H1 (cell line): ENCODE measurements at regions not wholly inside any gene's neighbourhood (a gene's known extent, or its start where the extent isn't known, plus 50 kb on each side); places are given as distances from the start of the nearest gene placed in this dataset.

Source experiments
- CTCF ChIA-PET: fragments of 300-600 bp; sonication (Branson Sonifier 250); formaldehyde crosslinking; loops from one replicate; lab custom pipeline; 2021; ENCODE audit not compliant: partially characterized antibody; lab: Charles Lee
- POLR2A ChIA-PET: fragments of 300-600 bp; sonication (Branson Sonifier 250); formaldehyde crosslinking; loops from one replicate; lab custom pipeline; 2021; ENCODE audit warnings: inconsistent platforms; ENCODE audit not compliant: partially characterized antibody; lab: Charles Lee
- DNase-seq, 2 experiments: peaks; one replicate each; pipeline versions ENCODE4 v3.0.0 to v3.0.0-alpha.2; 2010 to 2022; ENCODE audit warnings: low spot score in 2 of 2, low read depth in 1 of 2, mixed read lengths in 1 of 2
- FAIRE-seq: peaks from 2 replicates; lab custom pipeline; 2011; peaks lifted over from hg19 to GRCh38; lab: Jason Lieb, UNC
- H2AFZ ChIP-seq: 2 replicates; pipeline ENCODE4 v1.8.1; 2012; ENCODE audit warnings: low read length, inconsistent platforms
- H2AK5ac ChIP-seq: 2 replicates; pipeline ENCODE4 v1.6.1; 2013; ENCODE audit warnings: low read depth, low read length
- H2BK120ac ChIP-seq: replicated peaks from 2 replicates; pipeline ENCODE3; 2013; ENCODE audit warnings: low read depth, low read length, inconsistent platforms
- H2BK12ac ChIP-seq: 2 replicates; pipeline ENCODE4 v1.6.1; 2013; ENCODE audit warnings: low read depth, low read length
- H2BK15ac ChIP-seq: 2 replicates; pipeline ENCODE4 v1.6.1; 2013; ENCODE audit warnings: low read length
- H2BK20ac ChIP-seq: 2 replicates; pipeline ENCODE4 v1.6.1; 2013; ENCODE audit warnings: low read length
- H2BK5ac ChIP-seq: 2 replicates; pipeline ENCODE4 v1.6.1; 2013; ENCODE audit warnings: low read depth, low read length
- H3K14ac ChIP-seq: 2 replicates; pipeline ENCODE4 v1.6.1; 2013; ENCODE audit warnings: inconsistent platforms; ENCODE audit not compliant: insufficient read length
- H3K18ac ChIP-seq: 2 replicates; pipeline ENCODE4 v1.6.1; 2013; ENCODE audit warnings: low read length; ENCODE audit errors: extremely low read depth
- H3K23ac ChIP-seq: 2 replicates; pipeline ENCODE4 v1.6.1; 2013; ENCODE audit warnings: inconsistent platforms; ENCODE audit not compliant: insufficient read length
- H3K23me2 ChIP-seq: 2 replicates; pipeline ENCODE4 v1.6.1; 2013; ENCODE audit warnings: low read depth, low read length
- H3K27ac ChIP-seq: 2 replicates; pipeline ENCODE4 v1.6.1; 2011; ENCODE audit warnings: low read depth, low read length, inconsistent platforms
- H3K27me3 ChIP-seq, 4 experiments: replicated peaks in 1 of 4; 1 replicate in 1 of 4; 2 replicates in 3 of 4; pipeline versions ENCODE4 v1.6.1 to v1.8.1; 2011 to 2013; ENCODE audit warnings: low read length in 3 of 4, mild to moderate bottlenecking in 3 of 4, inconsistent platforms in 2 of 4, mixed read lengths in 2 of 4, moderate library complexity in 1 of 4; ENCODE audit not compliant: control insufficient read depth in 3 of 4, insufficient read depth in 3 of 4; ENCODE audit errors: extremely low read depth in 1 of 4
- H3K36me3 ChIP-seq, 4 experiments: 2 replicates each; pipeline versions ENCODE4 v1.6.1 to v1.8.1; 2011 to 2013; ENCODE audit warnings: mild to moderate bottlenecking in 4 of 4, low read length in 3 of 4, moderate library complexity in 2 of 4, control low read depth in 1 of 4, inconsistent platforms in 1 of 4; ENCODE audit not compliant: insufficient read depth in 4 of 4, control insufficient read depth in 2 of 4
- H3K4ac ChIP-seq: replicated peaks from 2 replicates; pipeline ENCODE3; 2013; ENCODE audit warnings: low read length, low read depth, mixed read lengths, inconsistent platforms; ENCODE audit not compliant: insufficient read length
- H3K4me1 ChIP-seq, 4 experiments: replicated peaks in 1 of 4; 1 replicate in 1 of 4; 2 replicates in 3 of 4; pipeline versions ENCODE4 v1.6.1 to v1.8.1; 2011 to 2013; ENCODE audit warnings: low read length in 3 of 4, inconsistent platforms in 2 of 4, mixed read lengths in 1 of 4; ENCODE audit not compliant: insufficient read depth in 4 of 4, control insufficient read depth in 3 of 4
- H3K4me2 ChIP-seq, 2 experiments: 2 replicates each; pipeline versions ENCODE4 v1.6.1 to v1.8.1; 2011 to 2013; ENCODE audit warnings: low read depth in 2 of 2, low read length in 2 of 2, control low read depth in 1 of 2, inconsistent platforms in 1 of 2, mild to moderate bottlenecking in 1 of 2; ENCODE audit not compliant: insufficient read depth in 1 of 2
- H3K4me3 ChIP-seq, 4 experiments: fragments of 200-600, 300-600 bp in 1 of 4; sonication (generic), shearing (Covaris generic), sonication (Bioruptor Twin) in 1 of 4; 2 replicates each; pipeline versions ENCODE4 v1.5.1 to v1.8.1; 2011 to 2016; ENCODE audit warnings: low read length in 4 of 4, low read depth in 3 of 4, control low read depth in 2 of 4, inconsistent platforms in 2 of 4, mild to moderate bottlenecking in 2 of 4, mixed read lengths in 1 of 4, moderate library complexity in 1 of 4; ENCODE audit not compliant: insufficient read depth in 2 of 4; ENCODE audit errors: extremely low read depth in 1 of 4
- H3K56ac ChIP-seq: replicated peaks from 2 replicates; pipeline ENCODE3; 2013; ENCODE audit warnings: low read depth, mild to moderate bottlenecking, mixed read lengths, low read length, inconsistent platforms; ENCODE audit not compliant: insufficient read length
- H3K79me1 ChIP-seq: 2 replicates; pipeline ENCODE4 v1.6.1; 2013; ENCODE audit warnings: low read depth, low read length, control low read depth
- H3K79me2 ChIP-seq, 2 experiments: 2 replicates each; pipeline versions ENCODE4 v1.6.1 to v1.8.1; 2012 to 2013; ENCODE audit warnings: low read length in 2 of 2, mild to moderate bottlenecking in 2 of 2, inconsistent platforms in 1 of 2; ENCODE audit not compliant: insufficient read depth in 2 of 2, control insufficient read depth in 1 of 2
- H3K9ac ChIP-seq, 4 experiments: replicated peaks in 1 of 4; 1 replicate in 1 of 4; 2 replicates in 3 of 4; pipeline versions ENCODE4 v1.6.1 to v1.8.1; 2011 to 2013; ENCODE audit warnings: low read depth in 3 of 4, low read length in 3 of 4, control low read depth in 2 of 4, mild to moderate bottlenecking in 2 of 4, moderate library complexity in 2 of 4, inconsistent platforms in 1 of 4; ENCODE audit errors: extremely low read depth in 1 of 4
- H3K9me3 ChIP-seq, 2 experiments: 2 replicates each; pipeline versions ENCODE4 v1.6.1 to v1.8.1; 2012 to 2013; ENCODE audit warnings: mild to moderate bottlenecking in 2 of 2, moderate library complexity in 2 of 2, control low read depth in 1 of 2, inconsistent platforms in 1 of 2, low read depth in 1 of 2, low read length in 1 of 2, mixed read lengths in 1 of 2; ENCODE audit not compliant: insufficient read depth in 2 of 2
- H4K20me1 ChIP-seq, 2 experiments: replicated peaks in 1 of 2; 2 replicates each; pipeline versions ENCODE3 to v1.8.1; 2011 to 2013; ENCODE audit warnings: inconsistent platforms in 2 of 2, low read length in 2 of 2, mild to moderate bottlenecking in 1 of 2; ENCODE audit not compliant: insufficient read depth in 2 of 2, control insufficient read depth in 1 of 2
- H4K5ac ChIP-seq: 2 replicates; pipeline ENCODE4 v1.6.1; 2013; ENCODE audit warnings: low read length, low read depth, mixed read lengths, inconsistent platforms; ENCODE audit not compliant: insufficient read length
- H4K8ac ChIP-seq: 2 replicates; pipeline ENCODE4 v1.8.0; 2013; ENCODE audit warnings: mild to moderate bottlenecking, moderate library complexity, low read length, inconsistent platforms; ENCODE audit not compliant: insufficient read depth; ENCODE audit errors: extremely low read depth
- H4K91ac ChIP-seq: replicated peaks from 2 replicates; pipeline ENCODE3; 2013; ENCODE audit warnings: low read length, mixed read lengths, inconsistent platforms; ENCODE audit not compliant: insufficient read length
- EZH2 ChIP-seq: fragments of 200-600 bp; sonication (generic); IDR thresholded peaks from 2 replicates; pipeline ENCODE4 v1.7.1; 2012; ENCODE audit warnings: low read depth, mild to moderate bottlenecking, moderate library complexity, low read length, inconsistent platforms; ENCODE audit not compliant: severe bottlenecking
- FOSL1 ChIP-seq: IDR thresholded peaks from 2 replicates; pipeline ENCODE4 v1.6.1; 2011; ENCODE audit warnings: mild to moderate bottlenecking, low read depth, low read length, moderate library complexity; ENCODE audit not compliant: insufficient read depth
- GTF2F1 ChIP-seq: IDR thresholded peaks from 2 replicates; pipeline ENCODE4 v1.6.1; 2012; ENCODE audit warnings: low read depth, low read length, improper control_type of control experiment, borderline replicate concordance
- HDAC2 ChIP-seq, 2 experiments: fragments of 300-600 bp in 1 of 2; sonication (generic) in 1 of 2; IDR thresholded peaks; 2 replicates each; pipeline ENCODE4 v1.6.1; 2011 to 2012; ENCODE audit warnings: low read depth in 2 of 2, low read length in 2 of 2, mild to moderate bottlenecking in 2 of 2, moderate library complexity in 2 of 2, borderline replicate concordance in 1 of 2, inconsistent platforms in 1 of 2
- MAFK ChIP-seq: IDR thresholded peaks from 2 replicates; pipeline ENCODE4 v1.6.1; 2012; ENCODE audit warnings: low read depth, mild to moderate bottlenecking, improper control_type of control experiment, low read length
- RBBP5 ChIP-seq: IDR thresholded peaks from 2 replicates; pipeline ENCODE4 v1.7.1; 2012; ENCODE audit warnings: low read depth, mild to moderate bottlenecking, inconsistent platforms, low read length, moderate library complexity, borderline replicate concordance
- RNF2 ChIP-seq: fragments of 200-900, 300-1000 bp; sonication (generic); IDR thresholded peaks from 2 replicates; pipeline ENCODE4 v1.7.1; 2016; ENCODE audit warnings: borderline replicate concordance, low read depth, mild to moderate bottlenecking, antibody characterized with exemption, low read length; ENCODE audit not compliant: poor library complexity, severe bottlenecking; ENCODE audit errors: missing control alignments
- SIRT6 ChIP-seq: IDR thresholded peaks from one replicate; pipeline ENCODE4 v1.7.1; 2012; ENCODE audit warnings: low read length, inconsistent platforms
- SP4 ChIP-seq: IDR thresholded peaks from 2 replicates; pipeline ENCODE4 v1.6.1; 2012; ENCODE audit warnings: low read length, inconsistent platforms
- TCF12 ChIP-seq: IDR thresholded peaks from 2 replicates; pipeline ENCODE4 v1.6.1; 2011; ENCODE audit warnings: low read depth, mild to moderate bottlenecking, low read length
- WGBS, 2 experiments: shearing (Covaris generic) in 1 of 2; methylation state at CpG; one replicate each; pipeline versions ENCODE4 v1.1.6 to v1.1.7; 2013 to 2015; ENCODE audit warnings: low lambda C conversion rate in 2 of 2, mixed read lengths in 2 of 2, inconsistent platforms in 1 of 2, low coverage in 1 of 2, missing lambda C conversion rate in 1 of 2; ENCODE audit not compliant: insufficient replicate concordance in 2 of 2, insufficient coverage in 1 of 2, insufficient read length in 1 of 2; ENCODE audit errors: extremely low coverage in 1 of 2, missing lambda C conversion rate in 1 of 2; 5-methylcytosine and 5-hydroxymethylcytosine counted together
- TF ChIP-seq, protein P1 (sequence below): IDR thresholded peaks from 2 replicates; pipeline ENCODE4 v1.6.1; 2011; ENCODE audit warnings: low read length, improper control_type of control experiment
- TF ChIP-seq, protein P2 (sequence below): IDR thresholded peaks from 2 replicates; pipeline ENCODE4 v1.6.1; 2012; ENCODE audit warnings: inconsistent platforms

DNA sequence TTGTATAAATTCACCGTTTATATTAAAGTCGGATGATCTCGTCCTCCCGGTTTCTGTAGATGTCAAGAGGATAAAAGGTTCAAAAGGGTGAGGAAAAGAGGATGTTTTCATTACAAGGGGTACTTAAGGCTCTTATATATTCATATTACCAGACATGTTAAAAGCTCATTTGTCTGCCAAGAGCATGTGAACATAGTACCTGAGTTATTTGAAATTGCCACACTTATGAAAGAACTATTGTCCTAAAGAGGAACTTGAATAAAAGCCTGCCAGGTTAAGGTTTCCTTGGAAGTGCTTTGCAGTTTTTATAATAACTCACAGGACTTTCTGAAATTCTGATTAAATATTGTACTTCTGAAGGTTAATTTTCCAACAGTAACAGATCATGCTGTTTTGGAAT is 1915.1 kb downstream of the MAT2B start:
- 99% methylated on average over 4 of the region's 4 CpGs; no CpG with 5 or more reads in 1 of the 2 experiments for WGBS, 2 experiments
- no peaks in the 10 kb centered on the region for H3K4me1 ChIP-seq
- TF ChIP-seq SP4 (no peak), TCF12 (no peak), HDAC2 (IDR thresholded peaks at IDR 0.05; ENCODE audit: borderline replicate concordance in 1 of 2, low read depth in 2 of 2, low read length in 2 of 2) (no peak), RBBP5 (no peak), GTF2F1 (no peak), RNF2 (no peak), SIRT6 (no peak), EZH2 (no peak), MAFK (no peak), FOSL1 (no peak)
- TF ChIP-seq, protein P1, sequence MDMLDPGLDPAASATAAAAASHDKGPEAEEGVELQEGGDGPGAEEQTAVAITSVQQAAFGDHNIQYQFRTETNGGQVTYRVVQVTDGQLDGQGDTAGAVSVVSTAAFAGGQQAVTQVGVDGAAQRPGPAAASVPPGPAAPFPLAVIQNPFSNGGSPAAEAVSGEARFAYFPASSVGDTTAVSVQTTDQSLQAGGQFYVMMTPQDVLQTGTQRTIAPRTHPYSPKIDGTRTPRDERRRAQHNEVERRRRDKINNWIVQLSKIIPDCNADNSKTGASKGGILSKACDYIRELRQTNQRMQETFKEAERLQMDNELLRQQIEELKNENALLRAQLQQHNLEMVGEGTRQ: no peak
- TF ChIP-seq, protein P2, sequence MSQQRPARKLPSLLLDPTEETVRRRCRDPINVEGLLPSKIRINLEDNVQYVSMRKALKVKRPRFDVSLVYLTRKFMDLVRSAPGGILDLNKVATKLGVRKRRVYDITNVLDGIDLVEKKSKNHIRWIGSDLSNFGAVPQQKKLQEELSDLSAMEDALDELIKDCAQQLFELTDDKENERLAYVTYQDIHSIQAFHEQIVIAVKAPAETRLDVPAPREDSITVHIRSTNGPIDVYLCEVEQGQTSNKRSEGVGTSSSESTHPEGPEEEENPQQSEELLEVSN: no peak

More for the DNA sequence above, 1915.1 kb downstream of the MAT2B start:
- no peak overlapping the region for H3K4ac ChIP-seq
- no peaks in the 10 kb centered on the region for H3K23me2 ChIP-seq
- H3K18ac ChIP-seq: no peak overlapping the region
- DNase-seq: no peak
- H3K9me3 ChIP-seq: no peaks in the 10 kb centered on the region
- H4K20me1 ChIP-seq: no peaks in the 10 kb centered on the region
- no peak overlapping the region for H3K4me2 ChIP-seq
- H2AK5ac ChIP-seq: no peak overlapping the region
- no peak overlapping the region for H3K9ac ChIP-seq
- H3K27me3 ChIP-seq: no peaks in the 10 kb centered on the region
- H3K23ac ChIP-seq: no peak overlapping the region
- ChIA-PET POLR2A (no interaction called here), CTCF (no interaction called here)
- no peak overlapping the region for H3K14ac ChIP-seq
- H2BK20ac ChIP-seq: no peak overlapping the region
- H2BK12ac ChIP-seq: no peak overlapping the region
- no peak for FAIRE-seq
- no peak overlapping the region for H2BK120ac ChIP-seq
- no peak overlapping the region for H4K5ac ChIP-seq
- H3K56ac ChIP-seq: no peak overlapping the region
- H3K79me1 ChIP-seq: no peaks in the 10 kb centered on the region
- no peak overlapping the region for H4K8ac ChIP-seq
- H3K36me3 ChIP-seq: no peaks in the 10 kb centered on the region
- H2BK5ac ChIP-seq: no peak overlapping the region
- no peak overlapping the region for H3K27ac ChIP-seq
- no peak overlapping the region for H2BK15ac ChIP-seq
- no peak overlapping the region for H3K4me3 ChIP-seq
- H3K79me2 ChIP-seq: no peaks in the 10 kb centered on the region
- no peak overlapping the region for H2AFZ ChIP-seq
- no peak overlapping the region for H4K91ac ChIP-seq
